Ascending aorta (tissue), 2 donors: ENCODE measurements at regions not wholly inside any gene's neighbourhood (a gene's known extent, or its start where the extent isn't known, plus 50 kb on each side); places are given as distances from the start of the nearest gene placed in this dataset.

ENCODE experiments used
- DNase-seq, 2 donors: peaks; one replicate each; pipeline ENCODE4 v3.0.0-alpha.2; 2019; ENCODE audit warnings: low spot score in 2 of 2
- H3K27ac ChIP-seq, 2 donors: fragments of 200-600 bp; sonication (generic); one replicate each; pipeline ENCODE4 v1.5.1; 2016 to 2017; ENCODE audit warnings: mild to moderate bottlenecking in 1 of 2
- H3K27me3 ChIP-seq: fragments of 200-600 bp; sonication (generic); one replicate; pipeline ENCODE4 v1.5.1; 2017
- H3K36me3 ChIP-seq, 2 donors: fragments of 200-600 bp; sonication (generic); one replicate each; pipeline ENCODE4 v1.5.1; 2016
- H3K4me1 ChIP-seq, 2 donors: fragments of 200-600 bp; sonication (generic); one replicate each; pipeline ENCODE4 v1.5.1; 2016 to 2017; ENCODE audit warnings: mild to moderate bottlenecking in 1 of 2
- H3K4me3 ChIP-seq, 2 donors: fragments of 200-600 bp; sonication (generic); one replicate each; pipeline ENCODE4 v1.5.1; 2016 to 2017; ENCODE audit warnings: mild to moderate bottlenecking in 1 of 2
- H3K9me3 ChIP-seq, 2 donors: fragments of 200-600 bp; sonication (generic); one replicate each; pipeline ENCODE4 v1.5.1; 2016
- CTCF ChIP-seq, 3 experiments: fragments of 200-600 bp in 2 of 3; fragments of 450-650 bp in 1 of 3; sonication (generic) in 2 of 3; IDR thresholded peaks; one replicate each; pipeline ENCODE4 v1.5.1; 2016 to 2019; ENCODE audit warnings: antibody characterized with exemption in 3 of 3, mild to moderate bottlenecking in 1 of 3, moderate library complexity in 1 of 3
- intact Hi-C: fragments of 100-400 bp; cut with DNase I; formaldehyde crosslinking; loops from one replicate; pipeline ENCODE4 v1.15.1; 2023

GRCh38 chr1:228987286-228987685 is 252.0 kb downstream of the RHOU start:
- intact Hi-C loops = no loop called here
- TF ChIP-seq CTCF (IDR thresholded peaks at IDR 0.05) = no peak
- Histone ChIP-seq H3K36me3 (no peaks in the 10 kb centered on the region), H3K4me3 (no peak overlapping the region), H3K27me3 (no peaks in the 10 kb centered on the region), H3K4me1 (peaks cover 0 to 15% of the 10 kb centered on the region in 2 donors), H3K27ac (no peak overlapping the region), H3K9me3 (no peaks in the 10 kb centered on the region)
- peak in 1 of 2 donors; percentile 22 for DNase-seq

- Histone ChIP-seq H3K9me3 (no peaks in the 10 kb centered on the region), H3K36me3 (no peaks in the 10 kb centered on the region), H3K4me1 (peaks cover 0 to 15% of the 10 kb centered on the region in 2 donors), H3K27me3 (no peaks in the 10 kb centered on the region), H3K27ac (no peak overlapping the region), H3K4me3 (no peak overlapping the region)
- no peak for TF ChIP-seq CTCF (IDR thresholded peaks at IDR 0.05)
- DNase-seq = peak in 1 of 2 donors; percentile 50
- intact Hi-C loops = no loop called here
Measured at GRCh38 chr1:228987736-228988506, 252.6 kb downstream of the RHOU start.

GRCh38 chr1:228988664-228989063 is 253.4 kb downstream of the RHOU start:
- Histone ChIP-seq H3K27ac (no peak overlapping the region), H3K4me1 (peaks cover 0 to 15% of the 10 kb centered on the region in 2 donors), H3K4me3 (no peak overlapping the region), H3K27me3 (no peaks in the 10 kb centered on the region), H3K36me3 (no peaks in the 10 kb centered on the region), H3K9me3 (no peaks in the 10 kb centered on the region)
- TF ChIP-seq CTCF (IDR thresholded peaks at IDR 0.05) = no peak
- DNase-seq = peak in 1 of 2 donors; percentile 58
- intact Hi-C loops = no loop called here

GRCh38 chr1:228989176-228989575 is 253.9 kb downstream of the RHOU start:
- Histone ChIP-seq H3K36me3 (no peaks in the 10 kb centered on the region), H3K27me3 (no peaks in the 10 kb centered on the region), H3K27ac (no peak overlapping the region), H3K9me3 (no peaks in the 10 kb centered on the region), H3K4me1 (peaks cover 0 to 15% of the 10 kb centered on the region in 2 donors), H3K4me3 (no peak overlapping the region)
- TF ChIP-seq CTCF (IDR thresholded peaks at IDR 0.05) = no peak
- peak in 1 of 2 donors; percentile 34 for DNase-seq
- intact Hi-C loops = no loop called here

GRCh38 chr1:228989676-228989991 is 254.4 kb downstream of the RHOU start:
- H3K9me3 ChIP-seq = no peaks in the 10 kb centered on the region
- no peak overlapping the region for H3K4me3 ChIP-seq
- no peak for DNase-seq
- no peak for TF ChIP-seq CTCF (IDR thresholded peaks at IDR 0.05)
- H3K36me3 ChIP-seq = no peaks in the 10 kb centered on the region
- peaks cover 0 to 15% of the 10 kb centered on the region in 2 donors for H3K4me1 ChIP-seq
- intact Hi-C loops = no loop called here
- no peaks in the 10 kb centered on the region for H3K27me3 ChIP-seq
- H3K27ac ChIP-seq = peak overlapping the region; percentile 35 to 53
